Lower leg skin (tissue), 3 donors: ENCODE measurements at regions not wholly inside any gene's neighbourhood (a gene's known extent, or its start where the extent isn't known, plus 50 kb on each side); places are given as distances from the start of the nearest gene placed in this dataset.

Experiments used
- CTCF ChIP-seq, 3 donors: fragments of 450-650 bp; IDR thresholded peaks; one replicate each; pipeline ENCODE4 v1.5.1; 2016; ENCODE audit warnings: antibody characterized with exemption in 3 of 3, mild to moderate bottlenecking in 3 of 3, moderate library complexity in 2 of 3
- POLR2A ChIP-seq, 2 donors: fragments of 450-650 bp; IDR thresholded peaks; one replicate each; pipeline ENCODE4 v1.6.1; 2016 to 2017; ENCODE audit warnings: antibody characterized with exemption in 2 of 2, mild to moderate bottlenecking in 1 of 2, moderate library complexity in 1 of 2

GRCh38 chr1:222909586-222909985, 94.7 kb downstream of the DISP1 start:
- no peak for TF ChIP-seq CTCF (IDR thresholded peaks at IDR 0.05)
- no peak for TF ChIP-seq POLR2A (IDR thresholded peaks at IDR 0.05)
